Erythroblast (primary cell): ENCODE measurements at regions not wholly inside any gene's neighbourhood (a gene's known extent, or its start where the extent isn't known, plus 50 kb on each side); places are given as distances from the start of the nearest gene placed in this dataset.

Source experiments
- GATA1 ChIP-seq: IDR thresholded peaks from 2 replicates; pipeline ENCODE4 v1.6.1; 2011; ENCODE audit warnings: low read depth, mild to moderate bottlenecking, control low read depth, low read length, moderate library complexity
- POLR2A ChIP-seq: IDR thresholded peaks from 2 replicates; pipeline ENCODE4 v1.6.1; 2011; ENCODE audit warnings: mild to moderate bottlenecking, low read length

GRCh38 chr15:70231484-70231883 lies 133.8 kb upstream of the TLE3 start:
- TF ChIP-seq POLR2A (no peak), GATA1 (no peak)
